GM19455 (cell line): ENCODE measurements at regions not wholly inside any gene's neighbourhood (a gene's known extent, or its start where the extent isn't known, plus 50 kb on each side); places are given as distances from the start of the nearest gene placed in this dataset.
A peak's percentile ranks its signal among the peaks of the same experiment; 100 is the strongest.

Experiments
- ATAC-seq: cut with Tn5 transposase; IDR thresholded peaks from one replicate; pipeline ENCODE4 v1.9.1; 2021; ENCODE audit not compliant: unreplicated experiment

- no peak for ATAC-seq
These were observed 50.8 kb upstream of the ZNF366 start for GRCh38 chr5:72558046-72558336.

- ATAC-seq: peak; percentile 10
These were observed 50.2 kb upstream of the ZNF366 start for GRCh38 chr5:72557167-72558045.
